GM12865 (cell line): ENCODE measurements at regions not wholly inside any gene's neighbourhood (a gene's known extent, or its start where the extent isn't known, plus 50 kb on each side); places are given as distances from the start of the nearest gene placed in this dataset.

ENCODE experiments used
- DNase-seq: peaks from one replicate; pipeline ENCODE4 v3.0.0; 2010; ENCODE audit warnings: low read depth
- H3K4me3 ChIP-seq: 2 replicates; pipeline ENCODE4 v1.5.1; 2011; ENCODE audit warnings: mild to moderate bottlenecking, low read depth, low read length, control low read depth
- TF ChIP-seq, protein P1 (sequence below): IDR thresholded peaks from 2 replicates; pipeline ENCODE4 v1.5.1; 2011; ENCODE audit warnings: low read length, control low read depth, low read depth, inconsistent platforms; ENCODE audit not compliant: insufficient read depth; ENCODE audit errors: missing control alignments

DNA sequence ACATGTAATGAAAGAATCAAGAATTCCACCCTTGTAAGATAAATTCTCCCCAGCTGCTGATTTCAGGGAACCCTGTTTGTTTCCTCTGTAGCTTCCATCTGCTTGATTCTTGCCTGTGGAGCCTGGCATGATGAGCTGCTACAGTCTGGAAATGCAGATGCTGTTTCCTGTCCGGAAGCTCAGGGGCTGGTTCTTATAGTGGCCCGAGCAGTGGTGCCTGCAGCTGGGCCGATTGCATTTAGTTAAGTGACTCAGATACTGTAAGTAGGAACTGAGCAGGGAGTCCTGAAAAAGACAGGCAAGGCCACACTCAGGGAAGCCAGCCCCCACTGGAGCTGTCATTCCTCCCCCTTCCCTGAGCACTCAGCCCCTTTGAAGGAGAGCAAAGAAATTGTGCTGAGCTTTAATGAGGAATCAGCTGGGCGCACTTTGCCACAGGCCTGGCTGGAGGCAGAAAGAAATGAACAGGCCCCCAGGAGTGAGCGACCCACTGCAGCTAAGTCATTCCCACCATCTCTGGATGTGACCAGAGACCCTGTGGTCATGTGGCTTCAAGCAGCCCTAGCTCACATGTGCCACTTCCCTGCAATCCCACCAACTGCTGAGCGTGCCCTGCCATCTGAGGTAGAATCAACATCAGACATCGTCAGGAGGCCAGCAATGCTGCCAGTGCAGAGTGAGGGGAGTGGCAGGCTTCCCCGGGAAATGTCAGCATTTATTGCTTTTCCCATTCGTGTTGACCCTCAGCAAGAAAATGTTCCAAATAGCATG lies 206.0 kb upstream of the WWC1 start:
- no peak for DNase-seq
- H3K4me3 ChIP-seq, result no peak overlapping the region
- TF ChIP-seq, protein P1, sequence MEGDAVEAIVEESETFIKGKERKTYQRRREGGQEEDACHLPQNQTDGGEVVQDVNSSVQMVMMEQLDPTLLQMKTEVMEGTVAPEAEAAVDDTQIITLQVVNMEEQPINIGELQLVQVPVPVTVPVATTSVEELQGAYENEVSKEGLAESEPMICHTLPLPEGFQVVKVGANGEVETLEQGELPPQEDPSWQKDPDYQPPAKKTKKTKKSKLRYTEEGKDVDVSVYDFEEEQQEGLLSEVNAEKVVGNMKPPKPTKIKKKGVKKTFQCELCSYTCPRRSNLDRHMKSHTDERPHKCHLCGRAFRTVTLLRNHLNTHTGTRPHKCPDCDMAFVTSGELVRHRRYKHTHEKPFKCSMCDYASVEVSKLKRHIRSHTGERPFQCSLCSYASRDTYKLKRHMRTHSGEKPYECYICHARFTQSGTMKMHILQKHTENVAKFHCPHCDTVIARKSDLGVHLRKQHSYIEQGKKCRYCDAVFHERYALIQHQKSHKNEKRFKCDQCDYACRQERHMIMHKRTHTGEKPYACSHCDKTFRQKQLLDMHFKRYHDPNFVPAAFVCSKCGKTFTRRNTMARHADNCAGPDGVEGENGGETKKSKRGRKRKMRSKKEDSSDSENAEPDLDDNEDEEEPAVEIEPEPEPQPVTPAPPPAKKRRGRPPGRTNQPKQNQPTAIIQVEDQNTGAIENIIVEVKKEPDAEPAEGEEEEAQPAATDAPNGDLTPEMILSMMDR, result no peak

DNA sequence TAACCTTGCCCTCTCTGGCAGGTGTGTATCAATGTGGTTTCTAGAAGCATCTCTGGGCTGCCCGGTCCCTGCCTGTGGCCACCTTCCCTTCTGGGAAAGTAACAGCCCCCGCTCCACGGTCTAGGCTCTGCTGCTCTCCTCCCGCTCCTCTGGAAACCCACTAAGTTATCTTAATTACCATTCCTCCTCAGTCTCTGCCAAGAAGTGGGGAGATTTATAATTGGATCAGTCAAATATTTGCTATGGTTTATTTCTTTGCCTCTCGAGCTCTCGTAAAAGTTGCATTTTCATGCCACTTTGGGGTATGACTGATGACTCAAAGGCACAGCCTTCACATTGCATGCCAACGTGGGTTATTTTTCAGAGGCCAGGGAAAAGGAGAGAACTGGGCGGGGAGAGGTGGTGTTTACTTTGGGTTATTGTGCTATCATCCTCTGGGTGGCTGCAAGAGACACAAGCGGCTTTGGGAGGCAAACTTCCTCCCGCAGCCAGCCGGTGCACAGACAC lies 205.3 kb upstream of the WWC1 start:
- H3K4me3 ChIP-seq, result no peak overlapping the region
- TF ChIP-seq, protein P1, result no peak
- no peak for DNase-seq

- TF ChIP-seq, protein P1, result no peak
- H3K4me3 ChIP-seq, result no peak overlapping the region
- DNase-seq, result no peak
These were observed 204.7 kb upstream of the WWC1 start for GRCh38 chr5:168086746-168087145.

GRCh38 chr5:168088410-168089173 lies 202.9 kb upstream of the WWC1 start:
- TF ChIP-seq, protein P1, result no peak
- no peak overlapping the region for H3K4me3 ChIP-seq
- no peak for DNase-seq

DNA sequence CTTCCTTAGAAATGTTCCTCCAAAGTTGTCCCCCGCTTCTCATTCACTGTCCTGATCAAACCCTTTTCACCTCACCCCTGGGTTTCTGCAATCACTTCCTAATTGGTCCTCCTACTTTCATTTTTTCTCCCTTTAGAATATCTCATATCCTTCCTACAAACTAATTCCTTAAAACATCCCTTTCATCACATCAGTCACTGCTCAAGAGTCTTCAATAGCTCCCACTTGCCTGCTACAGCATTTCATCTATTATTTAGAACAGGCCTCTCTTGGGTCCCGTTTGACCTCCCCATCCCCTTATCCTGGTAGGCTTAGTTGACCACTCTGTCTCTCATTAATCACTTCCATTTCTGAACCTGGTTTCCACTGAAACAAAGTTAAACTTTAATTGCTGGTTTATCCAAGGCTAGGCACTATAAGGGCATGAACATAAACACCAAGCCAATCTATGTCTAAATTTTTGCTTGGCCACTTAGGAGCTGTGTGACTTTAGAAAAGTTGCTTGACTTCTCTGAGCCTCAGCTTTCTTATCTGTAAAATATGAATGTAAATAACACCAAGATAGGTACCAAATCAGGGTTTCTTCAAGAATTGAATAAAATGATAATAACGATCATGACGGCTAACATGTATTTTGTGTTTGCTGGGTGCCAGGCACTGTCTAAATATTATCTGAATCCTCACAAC lies 202.1 kb upstream of the WWC1 start:
- H3K4me3 ChIP-seq, result no peak overlapping the region
- no peak for DNase-seq
- TF ChIP-seq, protein P1, result no peak

DNA sequence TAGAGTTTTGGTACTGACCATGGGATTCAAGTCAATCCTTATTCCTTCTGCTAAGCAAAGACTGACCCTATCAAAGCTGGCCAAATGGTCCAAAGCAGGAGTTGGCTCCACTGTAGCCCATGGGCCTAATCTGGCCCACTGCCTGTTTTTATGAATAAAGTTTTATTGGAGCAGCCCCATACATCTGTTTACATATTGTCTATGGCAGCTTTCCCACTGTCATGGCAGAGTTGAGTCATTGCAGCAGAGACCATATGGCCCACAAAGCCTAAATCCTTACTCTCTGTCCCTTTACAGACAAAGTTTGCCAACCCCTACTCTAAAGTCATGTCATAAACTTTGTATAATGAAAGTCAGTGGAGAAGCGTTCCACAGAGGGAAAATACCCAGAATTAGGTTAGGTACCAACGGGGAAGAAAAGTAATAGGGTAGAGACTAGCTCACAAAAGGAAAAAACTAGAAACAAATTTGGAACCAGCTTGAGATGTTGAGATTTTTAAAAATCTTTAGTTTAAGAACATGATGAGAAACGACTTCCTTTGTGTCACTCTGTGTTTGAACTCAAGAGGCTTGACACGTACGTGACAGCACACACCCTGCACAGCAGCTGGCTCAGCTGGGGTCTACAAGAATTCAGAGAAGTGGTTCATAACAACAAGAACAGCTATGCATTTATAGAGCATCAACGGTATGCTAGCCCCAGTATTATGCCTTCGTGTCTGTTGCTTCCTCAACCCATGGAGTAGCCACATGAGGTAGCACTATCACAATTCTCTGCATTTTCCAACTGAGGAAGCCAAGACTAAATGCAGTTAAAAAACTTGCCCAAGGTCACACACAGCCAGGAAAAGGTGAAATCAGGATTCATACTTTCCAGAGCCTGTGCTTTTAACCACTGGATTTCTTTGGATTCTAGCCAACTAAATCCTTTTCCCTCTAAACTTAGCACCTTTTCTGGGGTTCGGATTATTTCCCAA lies 198.9 kb upstream of the WWC1 start:
- TF ChIP-seq, protein P1, result no peak
- DNase-seq, result no peak
- no peak overlapping the region for H3K4me3 ChIP-seq
